Inferior parietal cortex (tissue), 1 donor: ENCODE measurements at regions not wholly inside any gene's neighbourhood (a gene's known extent, or its start where the extent isn't known, plus 50 kb on each side); places are given as distances from the start of the nearest gene placed in this dataset.
"Not testable (repeated sequence)": the region's sequence is repeated elsewhere in the genome, so short reads cannot be mapped to it uniquely, and the experiment has no call there.

Experiments
- DNase-seq: peaks from one replicate; pipeline ENCODE4 v3.0.0-alpha.2; 2016; ENCODE audit errors: extremely low spot score

- no peak for DNase-seq
Measured at GRCh38 chr11:13782390-13783075, 114.1 kb downstream of the FAR1 start.

- DNase-seq = no peak
Measured at GRCh38 chr11:13784441-13784840, 116.0 kb downstream of the FAR1 start.

GRCh38 chr11:13784855-13785254 lies 116.4 kb downstream of the FAR1 start:
- DNase-seq = no peak

GRCh38 chr11:13786688-13787087 lies 118.2 kb downstream of the FAR1 start:
- no peak for DNase-seq

- DNase-seq = not testable (repeated sequence)
Measured at GRCh38 chr11:13797616-13798015, 129.1 kb downstream of the FAR1 start.

- no peak for DNase-seq
Measured at GRCh38 chr11:13800901-13801300, 132.4 kb downstream of the FAR1 start.

- no peak for DNase-seq
Measured at GRCh38 chr11:13818325-13818724, 144.2 kb upstream of the SPON1 start.

GRCh38 chr11:13826505-13827278 lies 135.8 kb upstream of the SPON1 start:
- DNase-seq = no peak

- DNase-seq = no peak
Measured at GRCh38 chr11:13831696-13832095, 130.8 kb upstream of the SPON1 start.

GRCh38 chr11:13834463-13834862 lies 128.1 kb upstream of the SPON1 start:
- DNase-seq = no peak

- DNase-seq = no peak
Measured at GRCh38 chr11:13836666-13837065, 125.9 kb upstream of the SPON1 start.

- no peak for DNase-seq
Measured at GRCh38 chr11:13837286-13837685, 125.2 kb upstream of the SPON1 start.

GRCh38 chr11:13841393-13841792 lies 121.1 kb upstream of the SPON1 start:
- DNase-seq = no peak

- no peak for DNase-seq
Measured at GRCh38 chr11:13848031-13848430, 114.5 kb upstream of the SPON1 start.

GRCh38 chr11:13850231-13851005 lies 112.1 kb upstream of the SPON1 start:
- DNase-seq = peak; percentile 9

- no peak for DNase-seq
Measured at GRCh38 chr11:13851691-13852090, 110.8 kb upstream of the SPON1 start.

GRCh38 chr11:13852481-13852880 lies 110.0 kb upstream of the SPON1 start:
- DNase-seq = no peak

- no peak for DNase-seq
Measured at GRCh38 chr11:13857828-13858227, 104.7 kb upstream of the SPON1 start.

GRCh38 chr11:13859892-13860291 lies 102.6 kb upstream of the SPON1 start:
- DNase-seq = no peak

GRCh38 chr11:13861411-13861810 lies 101.1 kb upstream of the SPON1 start:
- no peak for DNase-seq

- DNase-seq = no peak
Measured at GRCh38 chr11:13862845-13863392, 99.6 kb upstream of the SPON1 start.

- DNase-seq = no peak
Measured at GRCh38 chr11:13868710-13869397, 93.7 kb upstream of the SPON1 start.
